Prostate gland (tissue), 2 donors: ENCODE measurements at regions not wholly inside any gene's neighbourhood (a gene's known extent, or its start where the extent isn't known, plus 50 kb on each side); places are given as distances from the start of the nearest gene placed in this dataset.

Experiments used
- POLR2A ChIP-seq: fragments of 450-650 bp; IDR thresholded peaks from one replicate; pipeline ENCODE4 v1.6.1; 2016; ENCODE audit warnings: antibody characterized with exemption, mild to moderate bottlenecking
- POLR2AphosphoS5 ChIP-seq: sonication (generic); formaldehyde crosslinking; IDR thresholded peaks from one replicate; pipeline ENCODE4 v1.6.1; 2017; ENCODE audit warnings: antibody characterized with exemption
- TF ChIP-seq, protein P1 (sequence below), 4 experiments: fragments of 200-600 bp in 2 of 4; fragments of 450-650 bp in 2 of 4; sonication (generic) in 2 of 4; IDR thresholded peaks; 1 replicate in 3 of 4; 2 replicates in 1 of 4; pipeline ENCODE4 v1.5.1; 2016 to 2019; ENCODE audit warnings: antibody characterized with exemption in 4 of 4, mild to moderate bottlenecking in 2 of 4, moderate library complexity in 2 of 4

DNA sequence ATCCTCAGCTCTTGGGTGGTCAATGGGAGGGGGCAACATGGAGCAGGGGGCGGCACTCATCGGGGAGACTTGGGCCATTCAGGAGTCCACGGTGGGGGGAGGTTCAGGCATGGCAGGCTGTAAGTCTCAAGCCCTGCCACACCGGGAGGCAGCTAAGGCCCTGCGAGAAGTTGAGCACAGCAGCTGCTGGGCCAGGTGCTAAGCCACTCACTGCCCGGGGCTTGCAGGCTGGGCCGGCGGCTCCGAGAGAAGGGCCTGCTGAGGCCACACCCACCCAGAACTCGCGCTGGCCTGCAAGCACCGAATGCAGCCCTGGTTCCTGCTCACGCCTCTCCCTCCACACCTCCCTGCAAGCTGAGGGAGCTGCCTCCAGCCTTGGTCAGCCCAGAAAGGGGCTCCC, 131.4 kb downstream of the OR4C45 start:
- TF ChIP-seq, protein P1, sequence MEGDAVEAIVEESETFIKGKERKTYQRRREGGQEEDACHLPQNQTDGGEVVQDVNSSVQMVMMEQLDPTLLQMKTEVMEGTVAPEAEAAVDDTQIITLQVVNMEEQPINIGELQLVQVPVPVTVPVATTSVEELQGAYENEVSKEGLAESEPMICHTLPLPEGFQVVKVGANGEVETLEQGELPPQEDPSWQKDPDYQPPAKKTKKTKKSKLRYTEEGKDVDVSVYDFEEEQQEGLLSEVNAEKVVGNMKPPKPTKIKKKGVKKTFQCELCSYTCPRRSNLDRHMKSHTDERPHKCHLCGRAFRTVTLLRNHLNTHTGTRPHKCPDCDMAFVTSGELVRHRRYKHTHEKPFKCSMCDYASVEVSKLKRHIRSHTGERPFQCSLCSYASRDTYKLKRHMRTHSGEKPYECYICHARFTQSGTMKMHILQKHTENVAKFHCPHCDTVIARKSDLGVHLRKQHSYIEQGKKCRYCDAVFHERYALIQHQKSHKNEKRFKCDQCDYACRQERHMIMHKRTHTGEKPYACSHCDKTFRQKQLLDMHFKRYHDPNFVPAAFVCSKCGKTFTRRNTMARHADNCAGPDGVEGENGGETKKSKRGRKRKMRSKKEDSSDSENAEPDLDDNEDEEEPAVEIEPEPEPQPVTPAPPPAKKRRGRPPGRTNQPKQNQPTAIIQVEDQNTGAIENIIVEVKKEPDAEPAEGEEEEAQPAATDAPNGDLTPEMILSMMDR (IDR thresholded peaks at IDR 0.05): no peak
- TF ChIP-seq POLR2AphosphoS5 (no peak), POLR2A (no peak)
